SJSA1 (cell line): ENCODE measurements at regions not wholly inside any gene's neighbourhood (a gene's known extent, or its start where the extent isn't known, plus 50 kb on each side); places are given as distances from the start of the nearest gene placed in this dataset.

Experiments
- DNase-seq, 2 experiments: peaks; one replicate each; pipeline ENCODE4 v3.0.0-alpha.2; 2015 to 2020; ENCODE audit warnings: low spot score in 2 of 2, low read depth in 1 of 2
- H3K27ac ChIP-seq: fragments of 250-450 bp; sonication (Bioruptor Pico); 2 replicates; pipeline ENCODE4 v1.5.1; 2020; ENCODE audit warnings: mild to moderate bottlenecking, moderate library complexity
- H3K27me3 ChIP-seq: fragments of 250-450 bp; sonication (Bioruptor Pico); replicated peaks from 2 replicates; pipeline ENCODE4 v1.5.1; 2020; ENCODE audit warnings: mild to moderate bottlenecking, moderate library complexity
- H3K36me3 ChIP-seq: fragments of 250-450 bp; sonication (Bioruptor Pico); 2 replicates; pipeline ENCODE4 v1.5.1; 2020; ENCODE audit warnings: mild to moderate bottlenecking
- H3K4me1 ChIP-seq: fragments of 250-450 bp; sonication (Bioruptor Pico); replicated peaks from 2 replicates; pipeline ENCODE4 v1.6.1; 2021; ENCODE audit warnings: mild to moderate bottlenecking
- H3K4me3 ChIP-seq: fragments of 250-450 bp; sonication (Bioruptor Pico); 2 replicates; pipeline ENCODE4 v1.5.1; 2020; ENCODE audit warnings: mild to moderate bottlenecking
- H3K9me3 ChIP-seq: fragments of 250-450 bp; sonication (Bioruptor Pico); replicated peaks from 2 replicates; pipeline ENCODE4 v1.5.1; 2020; ENCODE audit warnings: mild to moderate bottlenecking

- Histone ChIP-seq H3K9me3 (no peaks in the 10 kb centered on the region), H3K4me3 (no peak overlapping the region), H3K4me1 (peaks cover 12% of the 10 kb centered on the region), H3K27ac (no peak overlapping the region), H3K27me3 (no peaks in the 10 kb centered on the region), H3K36me3 (no peaks in the 10 kb centered on the region)
- DNase-seq: peak in 1 of 2 experiments; percentile 48
These were observed 165.8 kb upstream of the TCF4 start for GRCh38 chr18:55753643-55754263.

- no peaks in the 10 kb centered on the region for H3K36me3 ChIP-seq
- no peak for DNase-seq
- H3K27ac ChIP-seq: no peak overlapping the region
- H3K9me3 ChIP-seq: no peaks in the 10 kb centered on the region
- H3K4me1 ChIP-seq: peaks cover 12% of the 10 kb centered on the region
- no peak overlapping the region for H3K4me3 ChIP-seq
- H3K27me3 ChIP-seq: no peaks in the 10 kb centered on the region
These were observed 163.5 kb upstream of the TCF4 start for GRCh38 chr18:55751476-55751875.

GRCh38 chr18:55748227-55748738 lies 160.3 kb upstream of the TCF4 start:
- Histone ChIP-seq H3K27me3 (no peaks in the 10 kb centered on the region), H3K4me1 (peaks cover under 1% of the 10 kb centered on the region; the same call in 1 of the 2 replicates), H3K9me3 (no peaks in the 10 kb centered on the region), H3K4me3 (no peak overlapping the region), H3K27ac (no peak overlapping the region), H3K36me3 (no peaks in the 10 kb centered on the region)
- DNase-seq: no peak

- Histone ChIP-seq H3K27me3 (no peaks in the 10 kb centered on the region), H3K9me3 (no peaks in the 10 kb centered on the region), H3K4me3 (no peak overlapping the region), H3K4me1 (no peaks in the 10 kb centered on the region), H3K36me3 (no peaks in the 10 kb centered on the region), H3K27ac (no peak overlapping the region)
- no peak for DNase-seq
These were observed 156.2 kb upstream of the TCF4 start for GRCh38 chr18:55744206-55744605.

GRCh38 chr18:55743736-55744135 lies 155.7 kb upstream of the TCF4 start:
- no peaks in the 10 kb centered on the region for H3K4me1 ChIP-seq

GRCh38 chr18:55743133-55743532 lies 155.1 kb upstream of the TCF4 start:
- Histone ChIP-seq H3K27me3 (no peaks in the 10 kb centered on the region), H3K4me1 (no peaks in the 10 kb centered on the region), H3K36me3 (no peaks in the 10 kb centered on the region), H3K27ac (no peak overlapping the region), H3K9me3 (no peaks in the 10 kb centered on the region), H3K4me3 (no peak overlapping the region)
- no peak for DNase-seq

More at GRCh38 chr18:55743736-55744135, 155.7 kb upstream of the TCF4 start:
- Histone ChIP-seq H3K36me3 (no peaks in the 10 kb centered on the region), H3K27ac (no peak overlapping the region), H3K27me3 (no peaks in the 10 kb centered on the region), H3K9me3 (no peaks in the 10 kb centered on the region), H3K4me3 (no peak overlapping the region)
- DNase-seq: no peak

GRCh38 chr18:55739488-55739887 lies 151.5 kb upstream of the TCF4 start:
- H3K27me3 ChIP-seq: no peaks in the 10 kb centered on the region
- DNase-seq: no peak

GRCh38 chr18:55738483-55739114 lies 150.6 kb upstream of the TCF4 start:
- no peak overlapping the region for H3K27ac ChIP-seq
- DNase-seq: no peak
- H3K9me3 ChIP-seq: no peaks in the 10 kb centered on the region
- no peak overlapping the region for H3K4me3 ChIP-seq
- H3K27me3 ChIP-seq: no peaks in the 10 kb centered on the region
- H3K4me1 ChIP-seq: no peaks in the 10 kb centered on the region
- H3K36me3 ChIP-seq: no peaks in the 10 kb centered on the region

More at GRCh38 chr18:55739488-55739887, 151.5 kb upstream of the TCF4 start:
- H3K27ac ChIP-seq: no peak overlapping the region
- no peaks in the 10 kb centered on the region for H3K36me3 ChIP-seq
- H3K9me3 ChIP-seq: no peaks in the 10 kb centered on the region
- H3K4me3 ChIP-seq: no peak overlapping the region
- H3K4me1 ChIP-seq: no peaks in the 10 kb centered on the region

- Histone ChIP-seq H3K4me1 (no peaks in the 10 kb centered on the region), H3K4me3 (no peak overlapping the region), H3K36me3 (no peaks in the 10 kb centered on the region), H3K9me3 (no peaks in the 10 kb centered on the region), H3K27ac (no peak overlapping the region), H3K27me3 (no peaks in the 10 kb centered on the region)
- no peak for DNase-seq
These were observed 149.9 kb upstream of the TCF4 start for GRCh38 chr18:55737781-55738468.

- no peak for DNase-seq
- Histone ChIP-seq H3K27me3 (no peaks in the 10 kb centered on the region), H3K4me3 (no peak overlapping the region), H3K4me1 (peaks cover 5% of the 10 kb centered on the region; the same call in 1 of the 2 replicates), H3K27ac (no peak overlapping the region), H3K9me3 (no peaks in the 10 kb centered on the region), H3K36me3 (no peaks in the 10 kb centered on the region)
These were observed 149.3 kb upstream of the TCF4 start for GRCh38 chr18:55737266-55737665.

GRCh38 chr18:55735969-55736368 lies 148.0 kb upstream of the TCF4 start:
- Histone ChIP-seq H3K4me1 (peaks cover 11% of the 10 kb centered on the region; the same call in 1 of the 2 replicates), H3K4me3 (no peak overlapping the region), H3K9me3 (no peaks in the 10 kb centered on the region), H3K27ac (no peak overlapping the region), H3K36me3 (no peaks in the 10 kb centered on the region), H3K27me3 (no peaks in the 10 kb centered on the region)
- no peak for DNase-seq

GRCh38 chr18:55735199-55735855 lies 147.3 kb upstream of the TCF4 start:
- no peaks in the 10 kb centered on the region for H3K27me3 ChIP-seq
- H3K9me3 ChIP-seq: no peaks in the 10 kb centered on the region
- no peak overlapping the region for H3K4me3 ChIP-seq
- peaks cover 11% of the 10 kb centered on the region; the same call in 1 of the 2 replicates for H3K4me1 ChIP-seq
- no peaks in the 10 kb centered on the region for H3K36me3 ChIP-seq
- no peak overlapping the region for H3K27ac ChIP-seq
- no peak for DNase-seq

GRCh38 chr18:55732227-55733106 lies 144.5 kb upstream of the TCF4 start:
- Histone ChIP-seq H3K36me3 (no peaks in the 10 kb centered on the region), H3K4me1 (peaks cover 11% of the 10 kb centered on the region; the same call in 1 of the 2 replicates), H3K9me3 (no peaks in the 10 kb centered on the region), H3K4me3 (no peak overlapping the region), H3K27ac (no peak overlapping the region), H3K27me3 (no peaks in the 10 kb centered on the region)
- DNase-seq: peak in 1 of 2 experiments; percentile 34
